ENCODE measurements at regions not wholly inside any gene's neighbourhood (a gene's known extent, or its start where the extent isn't known, plus 50 kb on each side); places are given as distances from the start of the nearest gene placed in this dataset.

DNA sequence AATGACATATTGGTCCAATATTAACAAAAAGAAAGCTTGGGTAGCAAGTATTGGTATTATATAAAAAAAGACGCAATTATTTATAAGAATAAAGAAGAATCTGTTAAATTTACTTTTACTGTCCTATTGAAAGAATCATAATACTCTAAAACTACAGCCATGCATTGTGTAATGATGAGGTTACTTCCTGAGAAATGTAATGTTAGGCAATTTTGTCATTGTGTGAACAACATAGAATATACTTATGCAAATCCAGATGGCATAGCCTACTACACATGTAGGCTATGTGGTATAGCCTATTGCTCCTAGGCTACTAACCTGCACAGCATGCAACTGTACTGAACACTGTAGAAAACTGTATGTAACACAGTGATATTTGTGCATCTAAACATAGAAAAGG, 121.2 kb upstream of the PTGFR start (continued):
- TF ChIP-seq, protein P1, sequence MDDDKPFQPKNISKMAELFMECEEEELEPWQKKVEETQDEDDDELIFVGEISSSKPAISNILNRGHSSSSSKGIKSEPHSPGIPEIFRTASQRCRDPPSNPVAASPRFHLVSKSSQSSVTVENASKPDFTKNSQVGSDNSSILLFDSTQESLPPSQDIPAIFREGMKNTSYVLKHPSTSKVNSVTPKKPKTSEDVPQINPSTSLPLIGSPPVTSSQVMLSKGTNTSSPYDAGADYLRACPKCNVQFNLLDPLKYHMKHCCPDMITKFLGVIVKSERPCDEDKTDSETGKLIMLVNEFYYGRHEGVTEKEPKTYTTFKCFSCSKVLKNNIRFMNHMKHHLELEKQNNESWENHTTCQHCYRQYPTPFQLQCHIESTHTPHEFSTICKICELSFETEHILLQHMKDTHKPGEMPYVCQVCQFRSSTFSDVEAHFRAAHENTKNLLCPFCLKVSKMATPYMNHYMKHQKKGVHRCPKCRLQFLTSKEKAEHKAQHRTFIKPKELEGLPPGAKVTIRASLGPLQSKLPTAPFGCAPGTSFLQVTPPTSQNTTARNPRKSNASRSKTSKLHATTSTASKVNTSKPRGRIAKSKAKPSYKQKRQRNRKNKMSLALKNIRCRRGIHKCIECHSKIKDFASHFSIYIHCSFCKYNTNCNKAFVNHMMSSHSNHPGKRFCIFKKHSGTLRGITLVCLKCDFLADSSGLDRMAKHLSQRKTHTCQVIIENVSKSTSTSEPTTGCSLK (tag by site-specific recombination; IDR thresholded peaks at IDR 0.05): no peak
- TF ChIP-seq ZNF121 (tag by site-specific recombination; IDR thresholded peaks at IDR 0.05) (no peak), YY1 (tag by site-specific recombination; IDR thresholded peaks at IDR 0.05) (no peak), ZFP37 (tag by site-specific recombination; IDR thresholded peaks at IDR 0.05) (no peak), ZNF426 (tag by site-specific recombination; IDR thresholded peaks at IDR 0.05) (no peak), ZNF529 (tag by site-specific recombination; IDR thresholded peaks at IDR 0.05; ENCODE audit: insufficient replicate concordance) (no peak), SALL2 (tag by site-specific recombination; IDR thresholded peaks at IDR 0.05; ENCODE audit: borderline replicate concordance) (no peak), ZNF23 (tag by site-specific recombination; IDR thresholded peaks at IDR 0.05; ENCODE audit: borderline replicate concordance) (no peak)
- TF ChIP-seq, protein P2, sequence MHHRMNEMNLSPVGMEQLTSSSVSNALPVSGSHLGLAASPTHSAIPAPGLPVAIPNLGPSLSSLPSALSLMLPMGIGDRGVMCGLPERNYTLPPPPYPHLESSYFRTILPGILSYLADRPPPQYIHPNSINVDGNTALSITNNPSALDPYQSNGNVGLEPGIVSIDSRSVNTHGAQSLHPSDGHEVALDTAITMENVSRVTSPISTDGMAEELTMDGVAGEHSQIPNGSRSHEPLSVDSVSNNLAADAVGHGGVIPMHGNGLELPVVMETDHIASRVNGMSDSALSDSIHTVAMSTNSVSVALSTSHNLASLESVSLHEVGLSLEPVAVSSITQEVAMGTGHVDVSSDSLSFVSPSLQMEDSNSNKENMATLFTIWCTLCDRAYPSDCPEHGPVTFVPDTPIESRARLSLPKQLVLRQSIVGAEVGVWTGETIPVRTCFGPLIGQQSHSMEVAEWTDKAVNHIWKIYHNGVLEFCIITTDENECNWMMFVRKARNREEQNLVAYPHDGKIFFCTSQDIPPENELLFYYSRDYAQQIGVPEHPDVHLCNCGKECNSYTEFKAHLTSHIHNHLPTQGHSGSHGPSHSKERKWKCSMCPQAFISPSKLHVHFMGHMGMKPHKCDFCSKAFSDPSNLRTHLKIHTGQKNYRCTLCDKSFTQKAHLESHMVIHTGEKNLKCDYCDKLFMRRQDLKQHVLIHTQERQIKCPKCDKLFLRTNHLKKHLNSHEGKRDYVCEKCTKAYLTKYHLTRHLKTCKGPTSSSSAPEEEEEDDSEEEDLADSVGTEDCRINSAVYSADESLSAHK (tag by site-specific recombination; IDR thresholded peaks at IDR 0.05): no peak
- TF ChIP-seq, protein P3, sequence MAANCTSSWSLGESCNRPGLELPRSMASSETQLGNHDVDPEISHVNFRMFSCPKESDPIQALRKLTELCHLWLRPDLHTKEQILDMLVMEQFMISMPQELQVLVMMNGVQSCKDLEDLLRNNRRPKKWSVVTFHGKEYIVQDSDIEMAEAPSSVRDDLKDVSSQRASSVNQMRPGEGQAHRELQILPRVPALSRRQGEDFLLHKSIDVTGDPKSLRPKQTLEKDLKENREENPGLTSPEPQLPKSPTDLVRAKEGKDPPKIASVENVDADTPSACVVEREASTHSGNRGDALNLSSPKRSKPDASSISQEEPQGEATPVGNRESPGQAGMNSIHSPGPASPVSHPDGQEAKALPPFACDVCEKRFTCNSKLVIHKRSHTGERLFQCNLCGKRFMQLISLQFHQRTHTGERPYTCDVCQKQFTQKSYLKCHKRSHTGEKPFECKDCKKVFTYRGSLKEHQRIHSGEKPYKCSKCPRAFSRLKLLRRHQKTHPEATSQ (tag by site-specific recombination; IDR thresholded peaks at IDR 0.05): no peak

DNA sequence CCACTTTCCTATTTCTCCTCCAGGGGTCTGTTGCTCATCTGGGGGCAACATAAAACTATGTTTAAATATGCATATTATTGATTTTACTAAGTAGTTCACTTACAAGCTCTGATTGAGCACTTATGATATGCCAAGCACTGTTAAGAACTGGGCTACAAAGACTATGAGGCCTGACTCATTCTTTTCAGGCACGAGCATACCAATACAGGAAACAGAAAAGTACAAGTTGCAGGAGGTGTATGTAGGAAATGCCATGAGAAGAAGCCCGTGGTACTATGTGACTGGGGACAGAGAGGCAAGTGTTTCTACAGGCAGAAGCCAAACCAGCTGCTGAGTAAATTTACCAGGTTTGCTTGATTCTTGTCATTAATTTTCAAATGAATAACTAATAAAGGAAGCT, 120.4 kb upstream of the PTGFR start:
- Histone ChIP-seq H3K9me3 (ENCODE audit: control insufficient read depth, insufficient read depth, low read depth, low read length) (no peaks in the 10 kb centered on the region), H3K4me1 (ENCODE audit: control insufficient read depth, insufficient read depth, low read length) (no peaks in the 10 kb centered on the region), H3K36me3 (ENCODE audit: control insufficient read depth in 2 of 2, insufficient read depth in 1 of 2, low read length in 2 of 2) (no peaks in the 10 kb centered on the region), H3K4me3 (ENCODE audit: low read depth, low read length) (no peak overlapping the region), H3K27ac (ENCODE audit: extremely low read depth, low read depth, low read length) (no peak overlapping the region)
- POLR2A ChIA-PET: no interaction called here
- CTCF ChIA-PET: no interaction called here
- no peak for TF ChIP-seq ZNF707 (tag by site-specific recombination; IDR thresholded peaks at IDR 0.05)
- TF ChIP-seq, protein P1 (tag by site-specific recombination; IDR thresholded peaks at IDR 0.05): no peak
- TF ChIP-seq SP2 (tag by site-specific recombination; IDR thresholded peaks at IDR 0.05): no peak
- TF ChIP-seq ZNF404 (tag by site-specific recombination; IDR thresholded peaks at IDR 0.05): no peak

DNA sequence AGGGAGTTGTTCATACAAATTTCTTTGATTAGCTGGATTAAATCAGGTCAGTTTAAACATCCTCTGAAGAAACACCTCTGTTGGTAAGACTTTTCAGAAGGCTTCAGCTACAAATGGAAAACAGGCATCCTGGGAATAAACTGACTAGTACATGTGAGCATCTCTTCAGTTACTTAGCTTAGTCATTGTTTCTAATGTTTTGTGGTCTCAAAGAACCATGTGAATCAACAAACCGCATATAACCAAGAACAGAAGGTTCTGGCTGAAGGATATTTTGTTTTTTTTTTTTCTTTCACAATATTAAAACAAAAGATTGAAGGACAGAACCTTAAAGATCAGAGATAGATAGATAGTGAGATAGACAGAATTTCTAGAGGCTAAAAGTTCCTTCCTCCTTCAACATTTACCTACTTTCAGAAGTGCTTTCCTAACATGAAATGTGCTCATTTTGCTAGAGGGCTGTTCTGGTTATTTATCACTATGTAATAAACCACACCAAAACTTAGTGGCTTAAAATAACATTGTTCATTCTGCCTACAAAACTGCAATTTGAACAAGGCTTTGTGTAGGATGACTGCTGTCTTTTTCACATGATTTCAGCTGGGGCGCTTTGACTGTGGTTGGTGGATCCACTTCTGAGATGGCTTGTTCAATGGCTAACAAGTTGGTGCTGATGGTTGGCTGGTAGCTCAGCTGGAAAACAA, 119.8 kb upstream of the PTGFR start:
- H3K36me3 ChIP-seq (ENCODE audit: control insufficient read depth in 2 of 2, insufficient read depth in 1 of 2, low read length in 2 of 2): no peaks in the 10 kb centered on the region
- H3K9me3 ChIP-seq (ENCODE audit: control insufficient read depth, insufficient read depth, low read depth, low read length): no peaks in the 10 kb centered on the region
- no peak overlapping the region for H3K27ac ChIP-seq (ENCODE audit: extremely low read depth, low read depth, low read length)
- no peak overlapping the region for H3K4me3 ChIP-seq (ENCODE audit: low read depth, low read length)
- ChIA-PET CTCF (no interaction called here), POLR2A (no interaction called here)
- H3K4me1 ChIP-seq (ENCODE audit: control insufficient read depth, insufficient read depth, low read length): no peaks in the 10 kb centered on the region
- TF ChIP-seq ZNF37A (tag by site-specific recombination; IDR thresholded peaks at IDR 0.05) (no peak), ZNF776 (tag by site-specific recombination; IDR thresholded peaks at IDR 0.05; ENCODE audit: borderline replicate concordance) (no peak), ZFP3 (tag by site-specific recombination; IDR thresholded peaks at IDR 0.05; ENCODE audit: low read depth) (no peak), ZNF521 (tag by site-specific recombination; IDR thresholded peaks at IDR 0.05) (no peak), SP3 (tag by site-specific recombination; IDR thresholded peaks at IDR 0.05) (no peak), HOXA7 (CRISPR knock-in tag; IDR thresholded peaks at IDR 0.05; ENCODE audit: borderline replicate concordance) (no peak)
- TF ChIP-seq, protein P4, sequence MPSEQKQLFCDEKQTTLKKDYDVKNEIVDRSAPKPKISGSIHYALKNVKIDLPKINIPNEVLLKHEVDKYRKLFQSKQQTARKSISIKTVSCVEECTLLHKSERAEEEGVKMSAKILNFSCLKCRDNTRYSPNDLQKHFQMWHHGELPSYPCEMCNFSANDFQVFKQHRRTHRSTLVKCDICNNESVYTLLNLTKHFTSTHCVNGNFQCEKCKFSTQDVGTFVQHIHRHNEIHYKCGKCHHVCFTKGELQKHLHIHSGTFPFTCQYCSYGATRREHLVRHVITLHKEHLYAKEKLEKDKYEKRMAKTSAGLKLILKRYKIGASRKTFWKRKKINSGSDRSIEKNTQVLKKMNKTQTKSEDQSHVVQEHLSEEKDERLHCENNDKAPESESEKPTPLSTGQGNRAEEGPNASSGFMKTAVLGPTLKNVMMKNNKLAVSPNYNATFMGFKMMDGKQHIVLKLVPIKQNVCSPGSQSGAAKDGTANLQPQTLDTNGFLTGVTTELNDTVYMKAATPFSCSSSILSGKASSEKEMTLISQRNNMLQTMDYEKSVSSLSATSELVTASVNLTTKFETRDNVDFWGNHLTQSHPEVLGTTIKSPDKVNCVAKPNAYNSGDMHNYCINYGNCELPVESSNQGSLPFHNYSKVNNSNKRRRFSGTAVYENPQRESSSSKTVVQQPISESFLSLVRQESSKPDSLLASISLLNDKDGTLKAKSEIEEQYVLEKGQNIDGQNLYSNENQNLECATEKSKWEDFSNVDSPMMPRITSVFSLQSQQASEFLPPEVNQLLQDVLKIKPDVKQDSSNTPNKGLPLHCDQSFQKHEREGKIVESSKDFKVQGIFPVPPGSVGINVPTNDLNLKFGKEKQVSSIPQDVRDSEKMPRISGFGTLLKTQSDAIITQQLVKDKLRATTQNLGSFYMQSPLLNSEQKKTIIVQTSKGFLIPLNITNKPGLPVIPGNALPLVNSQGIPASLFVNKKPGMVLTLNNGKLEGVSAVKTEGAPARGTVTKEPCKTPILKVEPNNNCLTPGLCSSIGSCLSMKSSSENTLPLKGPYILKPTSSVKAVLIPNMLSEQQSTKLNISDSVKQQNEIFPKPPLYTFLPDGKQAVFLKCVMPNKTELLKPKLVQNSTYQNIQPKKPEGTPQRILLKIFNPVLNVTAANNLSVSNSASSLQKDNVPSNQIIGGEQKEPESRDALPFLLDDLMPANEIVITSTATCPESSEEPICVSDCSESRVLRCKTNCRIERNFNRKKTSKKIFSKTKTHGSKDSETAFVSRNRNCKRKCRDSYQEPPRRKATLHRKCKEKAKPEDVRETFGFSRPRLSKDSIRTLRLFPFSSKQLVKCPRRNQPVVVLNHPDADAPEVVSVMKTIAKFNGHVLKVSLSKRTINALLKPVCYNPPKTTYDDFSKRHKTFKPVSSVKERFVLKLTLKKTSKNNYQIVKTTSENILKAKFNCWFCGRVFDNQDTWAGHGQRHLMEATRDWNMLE (tag by site-specific recombination; conservative IDR thresholded peaks at IDR 0.05; ENCODE audit: low read depth): no peak

Measured in HEK293 (cell line).